HG02973 (cell line): ENCODE measurements at regions not wholly inside any gene's neighbourhood (a gene's known extent, or its start where the extent isn't known, plus 50 kb on each side); places are given as distances from the start of the nearest gene placed in this dataset.

Experiments used
- ATAC-seq: cut with Tn5 transposase; IDR thresholded peaks from one replicate; pipeline ENCODE4 v1.9.1; 2021; ENCODE audit warnings: moderate library complexity; ENCODE audit not compliant: unreplicated experiment

GRCh38 chr9:32319312-32319929, 65.0 kb upstream of the ACO1 start:
- no peak for ATAC-seq

DNA sequence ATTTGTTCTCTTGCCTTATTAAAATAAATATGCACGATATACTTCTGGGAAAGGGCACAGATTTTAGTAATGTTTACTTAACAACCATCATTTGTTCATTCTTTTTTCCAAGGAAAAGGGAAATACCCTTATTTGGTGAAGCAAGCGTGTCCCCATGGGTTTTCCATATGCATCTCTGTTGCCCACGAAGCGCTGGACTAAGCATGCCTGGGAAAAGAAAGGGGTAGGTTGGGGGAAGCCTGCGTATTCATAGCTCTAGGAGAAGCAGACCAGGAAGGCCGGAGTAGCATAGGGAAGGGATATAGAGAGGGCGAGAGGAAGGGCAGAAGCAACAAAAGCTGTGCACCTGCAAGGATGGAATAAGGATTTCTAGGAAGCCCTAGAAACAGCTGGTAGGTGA, 61.8 kb upstream of the ACO1 start:
- ATAC-seq: no peak

- no peak for ATAC-seq
Measured at GRCh38 chr9:32326146-32326545, 58.3 kb upstream of the ACO1 start.

GRCh38 chr9:32331240-32331639, 53.2 kb upstream of the ACO1 start:
- no peak for ATAC-seq

GRCh38 chr9:32334112-32334511, 50.3 kb upstream of the ACO1 start:
- ATAC-seq: no peak
